K562 (cell line): ENCODE measurements at regions not wholly inside any gene's neighbourhood (a gene's known extent, or its start where the extent isn't known, plus 50 kb on each side); places are given as distances from the start of the nearest gene placed in this dataset.
A peak's percentile ranks its signal among the peaks of the same experiment; 100 is the strongest.

Experiments used
- C11orf30 ChIP-seq: fragments of 450-650 bp; IDR thresholded peaks from 2 replicates; pipeline ENCODE4 v1.6.1; 2016; ENCODE audit warnings: low read depth, mild to moderate bottlenecking
- CBFA2T2 ChIP-seq: fragments of 450-650 bp; conservative IDR thresholded peaks from 2 replicates; pipeline ENCODE4 v1.6.1; 2017; ENCODE audit warnings: mild to moderate bottlenecking
- CHD1 ChIP-seq: fragments of 200-600 bp; sonication (generic); IDR thresholded peaks from one replicate; pipeline ENCODE4 v1.6.1; 2012; ENCODE audit warnings: mild to moderate bottlenecking, moderate library complexity, low read length, inconsistent platforms
- CTCF ChIP-seq, 3 experiments: IDR thresholded peaks in 2 of 3; conservative IDR thresholded peaks in 1 of 3; 2 replicates each; pipeline ENCODE4 v1.5.1; 2011 to 2012; ENCODE audit warnings: low read length in 3 of 3, mild to moderate bottlenecking in 3 of 3, control low read depth in 2 of 3, improper control_type of control experiment in 1 of 3, inconsistent platforms in 1 of 3, low read depth in 1 of 3, mixed read lengths in 1 of 3, moderate library complexity in 1 of 3; ENCODE audit not compliant: insufficient read depth in 2 of 3
- CTCFL ChIP-seq: IDR thresholded peaks from 2 replicates; pipeline ENCODE4 v1.6.1; 2011; ENCODE audit warnings: borderline replicate concordance, low read depth, mild to moderate bottlenecking, moderate library complexity, low read length; ENCODE audit not compliant: insufficient read depth, poor library complexity, severe bottlenecking
- CXXC5 ChIP-seq: fragments of 250-450 bp; sonication (Bioruptor Pico); IDR thresholded peaks from 2 replicates; pipeline ENCODE4 v1.8.0; 2022; ENCODE audit warnings: inconsistent platforms, mild to moderate bottlenecking, moderate library complexity
- FOXK2 ChIP-seq, 2 experiments: fragments of 450-650 bp; IDR thresholded peaks in 1 of 2; conservative IDR thresholded peaks in 1 of 2; 2 replicates each; pipeline ENCODE4 v1.6.1; 2016; ENCODE audit warnings: low read depth in 2 of 2, mild to moderate bottlenecking in 1 of 2
- HMBOX1 ChIP-seq: sonication (generic); IDR thresholded peaks from 2 replicates; pipeline ENCODE4 v1.6.1; 2016
- NR2F6 ChIP-seq: fragments of 450-650 bp; formaldehyde crosslinking; IDR thresholded peaks from 2 replicates; pipeline ENCODE4 v1.4.0; 2020; ENCODE audit warnings: mild to moderate bottlenecking
- PATZ1 ChIP-seq: fragments of 250-450 bp; sonication (Bioruptor Pico); IDR thresholded peaks from 2 replicates; pipeline ENCODE4 v1.5.0; 2020; ENCODE audit warnings: mild to moderate bottlenecking, borderline replicate concordance
- PCBP2 ChIP-seq: fragments of 200-400 bp; formaldehyde crosslinking; IDR thresholded peaks from 2 replicates; pipeline ENCODE4 v1.6.1; 2018; ENCODE audit warnings: low read length, low read depth, mild to moderate bottlenecking, moderate library complexity; ENCODE audit not compliant: poor library complexity, severe bottlenecking
- PHF21A ChIP-seq: fragments of 450-650 bp; IDR thresholded peaks from 2 replicates; pipeline ENCODE4 v1.6.1; 2017; ENCODE audit warnings: low read depth, borderline replicate concordance
- TARDBP ChIP-seq: fragments of 450-650 bp; IDR thresholded peaks from 2 replicates; pipeline ENCODE4 v1.6.1; 2016
- ZBTB1 ChIP-seq: sonication (generic); formaldehyde crosslinking; IDR thresholded peaks from 2 replicates; pipeline ENCODE4 v1.8.1; 2023; ENCODE audit warnings: missing genetic modification reagents, low read depth, mild to moderate bottlenecking, borderline replicate concordance
- ZBTB11 ChIP-seq, 3 experiments: fragments of 200-800 bp in 1 of 3; fragments of 250-450 bp in 1 of 3; fragments of 450-650 bp in 1 of 3; sonication (Bioruptor Pico) in 1 of 3; sonication (Bioruptor generic) in 1 of 3; formaldehyde crosslinking in 1 of 3; IDR thresholded peaks; 2 replicates each; pipeline versions ENCODE4 v1.6.1 to v1.8.0; 2016 to 2022; ENCODE audit warnings: mild to moderate bottlenecking in 2 of 3, missing genetic modification characterization in 2 of 3, missing compliant biosample characterization in 1 of 3, moderate library complexity in 1 of 3
- ZNF444 ChIP-seq: fragments of 250-450 bp; sonication (Bioruptor Pico); IDR thresholded peaks from 2 replicates; pipeline ENCODE4 v1.4.0; 2020; ENCODE audit warnings: mild to moderate bottlenecking, moderate library complexity

- TF ChIP-seq CTCFL (peak; percentile 57), CXXC5 (CRISPR knock-in tag) (no peak), FOXK2 (conservative IDR thresholded peaks at IDR 0.05 in 1 of 2, IDR thresholded peaks at IDR 0.05 in 1 of 2; ENCODE audit: low read depth in 2 of 2) (no peak), PHF21A (peak; percentile 92), ZBTB11 (CRISPR knock-in tag; IDR thresholded peaks at IDR 0.05) (no peak), C11orf30 (peak; percentile 47; the same call in 1 of the 2 replicates), CTCF (IDR thresholded peaks at IDR 0.05 in 2 of 3, conservative IDR thresholded peaks at IDR 0.05 in 1 of 3; ENCODE audit: insufficient read depth in 2 of 3, low read depth in 1 of 3, low read length in 3 of 3) (peak; percentile 42 to 56 (median 44); a peak in 5 of 6 replicates), NR2F6 (no peak), PCBP2 (no peak), CBFA2T2 (no peak), ZBTB1 (CRISPR knock-in tag) (no peak), TARDBP (peak; percentile 63; the same call in 1 of the 2 replicates), ZNF444 (no peak), HMBOX1 (no peak), CHD1 (no peak), PATZ1 (CRISPR knock-in tag) (no peak)
These were observed 152.8 kb upstream of the ZBED5 start (continued) for GRCh38 chr11:11010624-11011127.
